GM12891 (cell line): ENCODE measurements at regions not wholly inside any gene's neighbourhood (a gene's known extent, or its start where the extent isn't known, plus 50 kb on each side); places are given as distances from the start of the nearest gene placed in this dataset.

ENCODE experiments used
- POLR2A ChIP-seq: IDR thresholded peaks from 2 replicates; pipeline ENCODE4 v1.6.1; 2011; ENCODE audit warnings: low read depth, low read length, control low read depth
- TAF1 ChIP-seq: IDR thresholded peaks from 2 replicates; pipeline ENCODE4 v1.6.1; 2011; ENCODE audit warnings: low read depth, low read length, control low read depth

GRCh38 chr20:55449091-55449490 lies 556.2 kb downstream of the CBLN4 start:
- TF ChIP-seq POLR2A (no peak), TAF1 (no peak)
